Coronary artery (tissue), 2 donors: ENCODE measurements at regions not wholly inside any gene's neighbourhood (a gene's known extent, or its start where the extent isn't known, plus 50 kb on each side); places are given as distances from the start of the nearest gene placed in this dataset.

Experiments
- DNase-seq: peaks from one replicate; pipeline ENCODE4 v3.0.0-alpha.2; 2017; ENCODE audit warnings: low spot score
- H3K27ac ChIP-seq, 2 donors: fragments of 200-600 bp; sonication (generic); one replicate each; pipeline ENCODE4 v1.5.1; 2016 to 2019
- H3K4me3 ChIP-seq: fragments of 200-600 bp; sonication (generic); 2 replicates; pipeline ENCODE4 v1.5.1; 2016; ENCODE audit warnings: mild to moderate bottlenecking, moderate library complexity
- CTCF ChIP-seq: fragments of 200-600 bp; sonication (generic); IDR thresholded peaks from one replicate; pipeline ENCODE4 v1.5.1; 2019; ENCODE audit warnings: antibody characterized with exemption

- no peak for TF ChIP-seq CTCF
- DNase-seq, result no peak
- Histone ChIP-seq H3K4me3 (no peak overlapping the region), H3K27ac (no peak overlapping the region)
Measured at GRCh38 chr7:153331427-153331826, 571.9 kb downstream of the ACTR3B start.

- no peak for DNase-seq
- H3K27ac ChIP-seq, result no peak overlapping the region
- no peak for TF ChIP-seq CTCF
- H3K4me3 ChIP-seq, result no peak overlapping the region
Measured at GRCh38 chr7:153354071-153354470, 594.5 kb downstream of the ACTR3B start.

GRCh38 chr7:153370092-153370491 lies 610.5 kb downstream of the ACTR3B start:
- TF ChIP-seq CTCF, result no peak
- DNase-seq, result no peak
- Histone ChIP-seq H3K27ac (no peak overlapping the region), H3K4me3 (no peak overlapping the region)

GRCh38 chr7:153380636-153381035 lies 621.1 kb downstream of the ACTR3B start:
- no peak overlapping the region for H3K4me3 ChIP-seq
- DNase-seq, result no peak
- TF ChIP-seq CTCF, result no peak
- H3K27ac ChIP-seq, result no peak overlapping the region

- no peak for TF ChIP-seq CTCF
- Histone ChIP-seq H3K4me3 (no peak overlapping the region), H3K27ac (no peak overlapping the region)
- DNase-seq, result no peak
Measured at GRCh38 chr7:153381275-153382040, 621.9 kb downstream of the ACTR3B start.

- H3K4me3 ChIP-seq, result no peak overlapping the region
- no peak for TF ChIP-seq CTCF
- peak overlapping the region in 1 of 2 donors; percentile 17 for H3K27ac ChIP-seq
- DNase-seq, result peak; percentile 28
Measured at GRCh38 chr7:153382641-153383101, 623.1 kb downstream of the ACTR3B start.

- no peak for TF ChIP-seq CTCF
- no peak for DNase-seq
- Histone ChIP-seq H3K27ac (no peak overlapping the region), H3K4me3 (no peak overlapping the region)
Measured at GRCh38 chr7:153383781-153384180, 624.2 kb downstream of the ACTR3B start.
